ENCODE measurements at regions not wholly inside any gene's neighbourhood (a gene's known extent, or its start where the extent isn't known, plus 50 kb on each side); places are given as distances from the start of the nearest gene placed in this dataset.

DNA sequence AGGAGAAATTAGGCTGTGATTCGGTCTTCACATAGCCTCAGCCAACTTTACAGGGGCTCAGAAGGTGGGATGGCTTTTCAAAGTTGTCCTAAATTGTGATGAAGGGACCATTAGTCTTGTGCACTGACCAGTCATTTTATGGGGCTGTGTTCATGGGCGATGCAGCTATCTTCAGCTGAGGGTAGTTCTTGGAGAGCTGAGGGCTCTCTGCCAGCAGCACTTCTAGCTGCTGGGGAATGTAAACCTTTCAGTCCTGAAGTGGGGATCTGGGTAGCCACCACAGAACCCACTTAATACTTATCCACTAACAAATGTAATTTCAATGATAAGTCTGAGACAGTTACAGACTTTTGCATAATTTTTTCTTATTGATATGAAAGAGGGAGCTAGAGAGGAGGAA is 270.6 kb downstream of the AEBP2 start:
- TF ChIP-seq, protein P1, sequence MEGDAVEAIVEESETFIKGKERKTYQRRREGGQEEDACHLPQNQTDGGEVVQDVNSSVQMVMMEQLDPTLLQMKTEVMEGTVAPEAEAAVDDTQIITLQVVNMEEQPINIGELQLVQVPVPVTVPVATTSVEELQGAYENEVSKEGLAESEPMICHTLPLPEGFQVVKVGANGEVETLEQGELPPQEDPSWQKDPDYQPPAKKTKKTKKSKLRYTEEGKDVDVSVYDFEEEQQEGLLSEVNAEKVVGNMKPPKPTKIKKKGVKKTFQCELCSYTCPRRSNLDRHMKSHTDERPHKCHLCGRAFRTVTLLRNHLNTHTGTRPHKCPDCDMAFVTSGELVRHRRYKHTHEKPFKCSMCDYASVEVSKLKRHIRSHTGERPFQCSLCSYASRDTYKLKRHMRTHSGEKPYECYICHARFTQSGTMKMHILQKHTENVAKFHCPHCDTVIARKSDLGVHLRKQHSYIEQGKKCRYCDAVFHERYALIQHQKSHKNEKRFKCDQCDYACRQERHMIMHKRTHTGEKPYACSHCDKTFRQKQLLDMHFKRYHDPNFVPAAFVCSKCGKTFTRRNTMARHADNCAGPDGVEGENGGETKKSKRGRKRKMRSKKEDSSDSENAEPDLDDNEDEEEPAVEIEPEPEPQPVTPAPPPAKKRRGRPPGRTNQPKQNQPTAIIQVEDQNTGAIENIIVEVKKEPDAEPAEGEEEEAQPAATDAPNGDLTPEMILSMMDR (conservative IDR thresholded peaks at IDR 0.05; ENCODE audit: low read depth, low read length) = no peak
- TF ChIP-seq MAZ (IDR thresholded peaks at IDR 0.05; ENCODE audit: borderline replicate concordance, low read depth, low read length) = no peak
- TF ChIP-seq BHLHE40 (IDR thresholded peaks at IDR 0.05; ENCODE audit: low read depth, low read length) = no peak
- TF ChIP-seq RFX5 (IDR thresholded peaks at IDR 0.05; ENCODE audit: low read depth, low read length) = no peak
- no peak for TF ChIP-seq NFE2L2 (IDR thresholded peaks at IDR 0.05; ENCODE audit: low read depth, low read length)
- TF ChIP-seq, protein P2, sequence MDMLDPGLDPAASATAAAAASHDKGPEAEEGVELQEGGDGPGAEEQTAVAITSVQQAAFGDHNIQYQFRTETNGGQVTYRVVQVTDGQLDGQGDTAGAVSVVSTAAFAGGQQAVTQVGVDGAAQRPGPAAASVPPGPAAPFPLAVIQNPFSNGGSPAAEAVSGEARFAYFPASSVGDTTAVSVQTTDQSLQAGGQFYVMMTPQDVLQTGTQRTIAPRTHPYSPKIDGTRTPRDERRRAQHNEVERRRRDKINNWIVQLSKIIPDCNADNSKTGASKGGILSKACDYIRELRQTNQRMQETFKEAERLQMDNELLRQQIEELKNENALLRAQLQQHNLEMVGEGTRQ (IDR thresholded peaks at IDR 0.05; ENCODE audit: low read depth, low read length) = no peak
- TF ChIP-seq POLR2A (IDR thresholded peaks at IDR 0.05; ENCODE audit: low read depth, low read length) = no peak
- TF ChIP-seq MAFK (IDR thresholded peaks at IDR 0.05; ENCODE audit: low read depth, low read length) = no peak
- TF ChIP-seq RAD21 (IDR thresholded peaks at IDR 0.05; ENCODE audit: low read length) = no peak
